ENCODE measurements at regions not wholly inside any gene's neighbourhood (a gene's known extent, or its start where the extent isn't known, plus 50 kb on each side); places are given as distances from the start of the nearest gene placed in this dataset.

DNA sequence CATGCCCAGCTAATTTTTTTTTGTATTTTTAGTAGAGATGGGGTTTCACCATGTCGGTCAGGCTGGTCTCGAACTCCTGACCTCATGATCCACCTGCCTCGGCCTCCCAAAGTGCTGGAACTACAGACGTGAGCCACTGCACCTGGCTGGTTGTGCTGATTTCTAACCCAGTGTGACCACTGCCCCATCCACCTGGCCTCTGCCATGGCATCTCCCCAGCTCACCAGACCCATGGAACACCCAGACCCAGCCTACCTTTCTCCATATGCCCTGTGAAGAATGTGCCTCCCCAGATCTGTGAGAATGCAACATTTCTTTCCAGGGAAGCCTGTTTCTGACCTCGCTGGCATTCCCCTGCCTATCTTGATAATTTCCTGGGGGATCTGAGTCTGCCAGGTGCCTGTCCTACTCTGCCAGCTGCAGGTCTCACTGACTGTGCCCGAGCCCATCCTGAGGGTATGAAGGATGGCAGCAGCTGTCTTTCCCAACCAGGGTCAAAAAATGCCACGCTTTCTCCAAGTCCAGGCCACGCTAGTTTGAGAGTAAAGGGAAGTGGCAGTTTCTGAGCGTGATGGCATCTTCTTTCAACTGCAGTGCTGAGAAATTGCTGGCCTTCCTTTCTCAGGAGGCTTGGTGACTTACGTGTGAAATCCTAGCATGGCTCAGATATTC is 324.4 kb upstream of the ZNF32 start:
- H3K4me1 ChIP-seq (ENCODE audit: insufficient read depth, low read length, poor library complexity, severe bottlenecking) = no peaks in the 10 kb centered on the region
- no peaks in the 10 kb centered on the region for H3K79me2 ChIP-seq (ENCODE audit: insufficient read depth, low read length)
- no peaks in the 10 kb centered on the region for H3K36me3 ChIP-seq (ENCODE audit: insufficient read depth, low read length)
- no peaks in the 10 kb centered on the region for H3K9me3 ChIP-seq (ENCODE audit: insufficient read depth, low read depth, low read length)
- H3K4me2 ChIP-seq (ENCODE audit: low read depth, low read length, poor library complexity, severe bottlenecking) = no peak overlapping the region
- H2AFZ ChIP-seq (ENCODE audit: low read length) = no peak overlapping the region
- H3K27me3 ChIP-seq (ENCODE audit: insufficient read depth, low read length, poor library complexity, severe bottlenecking) = peaks cover 23% of the 10 kb centered on the region
- H3K9me2 ChIP-seq (replicated peaks; ENCODE audit: low read depth, low read length) = no peaks in the 10 kb centered on the region
- no peaks in the 10 kb centered on the region for H3F3A ChIP-seq (ENCODE audit: low read depth)
- no peaks in the 10 kb centered on the region for H4K20me1 ChIP-seq (ENCODE audit: insufficient read depth, low read length, poor library complexity, severe bottlenecking)
- H3K4me3 ChIP-seq (ENCODE audit: low read length, poor library complexity, severe bottlenecking) = no peak overlapping the region
- no peak overlapping the region for H3K9ac ChIP-seq (ENCODE audit: low read depth, low read length, poor library complexity, severe bottlenecking)
- TF ChIP-seq EZH2phosphoT487 (IDR thresholded peaks at IDR 0.05; ENCODE audit: borderline replicate concordance) = no peak
- TF ChIP-seq, protein P1, sequence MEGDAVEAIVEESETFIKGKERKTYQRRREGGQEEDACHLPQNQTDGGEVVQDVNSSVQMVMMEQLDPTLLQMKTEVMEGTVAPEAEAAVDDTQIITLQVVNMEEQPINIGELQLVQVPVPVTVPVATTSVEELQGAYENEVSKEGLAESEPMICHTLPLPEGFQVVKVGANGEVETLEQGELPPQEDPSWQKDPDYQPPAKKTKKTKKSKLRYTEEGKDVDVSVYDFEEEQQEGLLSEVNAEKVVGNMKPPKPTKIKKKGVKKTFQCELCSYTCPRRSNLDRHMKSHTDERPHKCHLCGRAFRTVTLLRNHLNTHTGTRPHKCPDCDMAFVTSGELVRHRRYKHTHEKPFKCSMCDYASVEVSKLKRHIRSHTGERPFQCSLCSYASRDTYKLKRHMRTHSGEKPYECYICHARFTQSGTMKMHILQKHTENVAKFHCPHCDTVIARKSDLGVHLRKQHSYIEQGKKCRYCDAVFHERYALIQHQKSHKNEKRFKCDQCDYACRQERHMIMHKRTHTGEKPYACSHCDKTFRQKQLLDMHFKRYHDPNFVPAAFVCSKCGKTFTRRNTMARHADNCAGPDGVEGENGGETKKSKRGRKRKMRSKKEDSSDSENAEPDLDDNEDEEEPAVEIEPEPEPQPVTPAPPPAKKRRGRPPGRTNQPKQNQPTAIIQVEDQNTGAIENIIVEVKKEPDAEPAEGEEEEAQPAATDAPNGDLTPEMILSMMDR (conservative IDR thresholded peaks at IDR 0.05; ENCODE audit: low read length) = no peak

DNA sequence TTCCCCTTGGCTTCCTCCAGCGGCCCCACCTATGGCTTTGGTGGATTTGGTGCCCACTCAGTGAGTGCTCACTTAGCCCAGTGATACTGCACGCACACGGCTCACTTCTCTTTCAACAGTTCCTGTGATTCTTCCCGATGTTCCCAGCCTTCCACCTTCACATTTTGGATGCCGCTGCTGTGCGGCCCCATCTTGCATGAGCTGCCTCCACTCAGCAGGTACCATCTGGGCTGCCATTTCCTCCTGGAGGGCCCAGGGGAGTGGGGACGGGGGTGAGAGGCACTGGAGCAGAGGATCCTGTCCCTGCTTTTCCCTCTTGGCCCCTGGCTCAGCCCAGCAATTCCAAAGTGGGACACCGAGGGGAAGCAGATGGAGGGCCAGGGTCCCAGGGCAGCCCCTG is 323.3 kb upstream of the ZNF32 start:
- Histone ChIP-seq H2AFZ (ENCODE audit: low read length) (no peak overlapping the region), H3K9ac (ENCODE audit: low read depth, low read length, poor library complexity, severe bottlenecking) (no peak overlapping the region), H3K4me1 (ENCODE audit: insufficient read depth, low read length, poor library complexity, severe bottlenecking) (no peaks in the 10 kb centered on the region), H3K4me3 (ENCODE audit: low read length, poor library complexity, severe bottlenecking) (no peak overlapping the region), H3K4me2 (ENCODE audit: low read depth, low read length, poor library complexity, severe bottlenecking) (no peak overlapping the region), H3K9me2 (replicated peaks; ENCODE audit: low read depth, low read length) (no peaks in the 10 kb centered on the region), H3F3A (ENCODE audit: low read depth) (no peaks in the 10 kb centered on the region), H3K36me3 (ENCODE audit: insufficient read depth, low read length) (no peaks in the 10 kb centered on the region), H3K79me2 (ENCODE audit: insufficient read depth, low read length) (no peaks in the 10 kb centered on the region), H3K27me3 (ENCODE audit: insufficient read depth, low read length, poor library complexity, severe bottlenecking) (peaks cover 28% of the 10 kb centered on the region), H3K9me3 (ENCODE audit: insufficient read depth, low read depth, low read length) (no peaks in the 10 kb centered on the region), H4K20me1 (ENCODE audit: insufficient read depth, low read length, poor library complexity, severe bottlenecking) (no peaks in the 10 kb centered on the region)
- TF ChIP-seq, protein P1 (conservative IDR thresholded peaks at IDR 0.05; ENCODE audit: low read length) = no peak
- no peak for TF ChIP-seq EZH2phosphoT487 (IDR thresholded peaks at IDR 0.05; ENCODE audit: borderline replicate concordance)

DNA sequence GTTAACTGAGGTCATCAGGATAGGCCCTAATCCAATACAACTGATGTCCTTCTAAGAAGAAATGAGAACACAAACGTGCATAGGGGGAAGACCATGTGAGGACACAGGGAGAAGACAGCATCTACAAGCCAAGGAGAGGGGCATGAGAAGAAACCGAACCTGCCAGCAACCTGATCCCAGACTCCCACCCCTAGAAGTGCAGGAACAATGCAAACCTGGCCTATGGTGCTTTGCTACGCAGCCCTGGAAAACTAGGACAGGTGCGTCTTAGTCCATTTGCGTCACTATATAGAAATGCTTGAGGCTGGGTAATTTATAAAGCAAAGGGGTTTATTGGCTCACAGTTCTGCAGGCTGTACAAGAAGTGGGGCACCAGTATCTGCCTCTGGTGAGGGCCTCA is 322.6 kb upstream of the ZNF32 start:
- Histone ChIP-seq H3K79me2 (ENCODE audit: insufficient read depth, low read length) (no peaks in the 10 kb centered on the region), H3K4me2 (ENCODE audit: low read depth, low read length, poor library complexity, severe bottlenecking) (no peak overlapping the region), H2AFZ (ENCODE audit: low read length) (no peak overlapping the region), H3F3A (ENCODE audit: low read depth) (no peaks in the 10 kb centered on the region), H3K27me3 (ENCODE audit: insufficient read depth, low read length, poor library complexity, severe bottlenecking) (peaks cover 35% of the 10 kb centered on the region), H3K9ac (ENCODE audit: low read depth, low read length, poor library complexity, severe bottlenecking) (no peak overlapping the region), H3K36me3 (ENCODE audit: insufficient read depth, low read length) (no peaks in the 10 kb centered on the region), H4K20me1 (ENCODE audit: insufficient read depth, low read length, poor library complexity, severe bottlenecking) (no peaks in the 10 kb centered on the region), H3K9me2 (replicated peaks; ENCODE audit: low read depth, low read length) (no peaks in the 10 kb centered on the region), H3K9me3 (ENCODE audit: insufficient read depth, low read depth, low read length) (no peaks in the 10 kb centered on the region), H3K4me1 (ENCODE audit: insufficient read depth, low read length, poor library complexity, severe bottlenecking) (no peaks in the 10 kb centered on the region), H3K4me3 (ENCODE audit: low read length, poor library complexity, severe bottlenecking) (no peak overlapping the region)
- no peak for TF ChIP-seq EZH2phosphoT487 (IDR thresholded peaks at IDR 0.05; ENCODE audit: borderline replicate concordance)
- TF ChIP-seq, protein P1 (conservative IDR thresholded peaks at IDR 0.05; ENCODE audit: low read length) = no peak
